ENCODE measurements at regions not wholly inside any gene's neighbourhood (a gene's known extent, or its start where the extent isn't known, plus 50 kb on each side); places are given as distances from the start of the nearest gene placed in this dataset.

GRCh38 chr2:192407692-192408091 lies 213.0 kb upstream of the TMEFF2 start:
- no peaks in the 10 kb centered on the region for H3K27me3 ChIP-seq (ENCODE audit: control insufficient read depth in 2 of 2, insufficient read depth in 2 of 2, low read length in 2 of 2)
- no peaks in the 10 kb centered on the region for H3K9me1 ChIP-seq (replicated peaks; ENCODE audit: control insufficient read depth, extremely low read depth, insufficient read depth, low read length)
- dilution Hi-C loops (cut with MboI; ENCODE audit: extremely low pct_ligation_motif_present, low sequenced_read_pairs) = no loop called here
- BruUV-seq (replicated peaks) = no TSS peak
- H2AFZ ChIP-seq (ENCODE audit: low read depth, low read length) = no peak overlapping the region
- no peaks in the 10 kb centered on the region for H3K9me3 ChIP-seq (replicated peaks; ENCODE audit: control insufficient read depth, insufficient read depth, low read length)
- TF ChIP-seq MYC (IDR thresholded peaks at IDR 0.05; ENCODE audit: low read depth, low read length) (no peak), CTCF (IDR thresholded peaks at IDR 0.05; ENCODE audit: extremely low read depth in 1 of 2, insufficient read depth in 1 of 2, low read depth in 1 of 2, low read length in 2 of 2) (no peak), MAX (IDR thresholded peaks at IDR 0.05; ENCODE audit: insufficient read depth, insufficient read length) (no peak), POLR2A (IDR thresholded peaks at IDR 0.05; ENCODE audit: low read depth, low read length) (no peak), FOS (IDR thresholded peaks at IDR 0.05; ENCODE audit: borderline replicate concordance, insufficient read depth, low read length) (no peak), GATA2 (IDR thresholded peaks at IDR 0.05; ENCODE audit: insufficient read depth, insufficient read length, low read depth, low read length) (no peak), POLR2AphosphoS5 (IDR thresholded peaks at IDR 0.05; ENCODE audit: insufficient read depth, low read depth, low read length) (no peak), EZH2 (IDR thresholded peaks at IDR 0.05; ENCODE audit: borderline replicate concordance, low read depth, low read length, severe bottlenecking) (no peak), JUN (IDR thresholded peaks at IDR 0.05; ENCODE audit: borderline replicate concordance, insufficient read depth, insufficient read length, low read depth) (no peak)
- no peaks in the 10 kb centered on the region for H3K4me1 ChIP-seq (ENCODE audit: control insufficient read depth, extremely low read depth, insufficient read depth, low read length)
- CTCF ChIA-PET = no interaction called here
- POLR2A ChIA-PET = no interaction called here
- H3K36me3 ChIP-seq (ENCODE audit: control insufficient read depth in 2 of 2, extremely low read depth in 1 of 2, insufficient read depth in 2 of 2, low read length in 2 of 2) = no peaks in the 10 kb centered on the region
- intact Hi-C loops (cut with micrococcal nuclease) = no loop called here
- FAIRE-seq (no peak), DNase-seq (ENCODE audit: low read depth, low spot score) (no peak)
- no peak overlapping the region for H3K4me3 ChIP-seq (replicated peaks in 1 of 3; ENCODE audit: insufficient read depth in 1 of 3, low read depth in 1 of 3, low read length in 3 of 3)
- no peaks in the 10 kb centered on the region for H4K20me1 ChIP-seq (replicated peaks; ENCODE audit: control insufficient read depth, extremely low read depth, insufficient read depth, low read length)
- H3K9ac ChIP-seq (replicated peaks; ENCODE audit: extremely low read depth, insufficient read depth, low read length) = no peak overlapping the region
- H3K27ac ChIP-seq (ENCODE audit: insufficient read depth, low read depth, low read length) = no peak overlapping the region
- no peaks in the 10 kb centered on the region for H3K79me2 ChIP-seq (ENCODE audit: control insufficient read depth, insufficient read depth, low read length)
- no peak overlapping the region for H3K4me2 ChIP-seq (ENCODE audit: insufficient read depth, low read length)

Data from endothelial cell of umbilical vein (primary cell).